IMR-90 (cell line): ENCODE measurements at regions not wholly inside any gene's neighbourhood (a gene's known extent, or its start where the extent isn't known, plus 50 kb on each side); places are given as distances from the start of the nearest gene placed in this dataset.

Experiments
- ATAC-seq: fragments of 200-7000 bp; cut with Tn5 transposase; 2 replicates; pipeline ENCODE4 v1.9.1; 2020; ENCODE audit warnings: low read depth, mild to moderate bottlenecking, moderate library complexity
- BruUV-seq: library from RNA; stranded (reverse); fragments of 400-500 nt; replicated peaks from 2 replicates; lab custom pipeline; 2021; lab: Mats Ljungman, UMichigan
- CTCF ChIA-PET: fragments of 300-600 bp; formaldehyde crosslinking; extraction: SDS; loops from one replicate; lab custom pipeline; 2021; ENCODE audit warnings: antibody characterized with exemption; lab: Yijun Ruan, JAX
- POLR2A ChIA-PET: fragments of 300-600 bp; sonication (Branson Sonifier 250); formaldehyde crosslinking; loops from one replicate; lab custom pipeline; 2022; ENCODE audit warnings: antibody characterized with exemption; ENCODE audit not compliant: unreplicated experiment; lab: Charles Lee
- DNase-seq: peaks from one replicate; pipeline ENCODE4 v3.0.0; 2013
- H2AFZ ChIP-seq: replicated peaks from 2 replicates; pipeline ENCODE3; 2013; ENCODE audit warnings: low read length, mild to moderate bottlenecking; ENCODE audit not compliant: poor library complexity
- H2AK5ac ChIP-seq: 2 replicates; pipeline ENCODE4 v1.6.1; 2013; ENCODE audit warnings: low read depth, low read length, inconsistent platforms
- H2AK9ac ChIP-seq: replicated peaks from 2 replicates; pipeline ENCODE3; 2013; ENCODE audit warnings: mild to moderate bottlenecking, low read depth, low read length, moderate library complexity; ENCODE audit not compliant: poor library complexity
- H2BK120ac ChIP-seq: 2 replicates; pipeline ENCODE4 v1.6.1; 2013; ENCODE audit warnings: low read depth, low read length, inconsistent platforms
- H2BK15ac ChIP-seq: 3 replicates; pipeline ENCODE4 v1.6.1; 2013; ENCODE audit warnings: low read depth, low read length, inconsistent platforms
- H2BK20ac ChIP-seq: 2 replicates; pipeline ENCODE4 v1.6.1; 2013; ENCODE audit warnings: low read depth, mild to moderate bottlenecking, inconsistent platforms, low read length, moderate library complexity
- H2BK5ac ChIP-seq: 2 replicates; pipeline ENCODE4 v1.6.1; 2013; ENCODE audit warnings: mild to moderate bottlenecking, low read depth, low read length, inconsistent platforms; ENCODE audit not compliant: poor library complexity, severe bottlenecking
- H3K14ac ChIP-seq: replicated peaks from 2 replicates; pipeline ENCODE4 v1.6.1; 2013; ENCODE audit warnings: low read depth, low read length, inconsistent platforms
- H3K18ac ChIP-seq: 2 replicates; pipeline ENCODE4 v1.6.1; 2013; ENCODE audit warnings: low read depth, low read length, control low read depth
- H3K23ac ChIP-seq: 2 replicates; pipeline ENCODE4 v1.6.1; 2013; ENCODE audit warnings: low read depth, low read length, inconsistent platforms
- H3K27ac ChIP-seq: 2 replicates; pipeline ENCODE4 v1.5.1; 2013; ENCODE audit warnings: mild to moderate bottlenecking, control low read depth, low read length; ENCODE audit not compliant: insufficient read depth
- H3K27me3 ChIP-seq: 2 replicates; pipeline ENCODE4 v1.6.1; 2013; ENCODE audit warnings: low read length; ENCODE audit not compliant: control insufficient read depth, insufficient read depth
- H3K36me3 ChIP-seq: 2 replicates; pipeline ENCODE4 v1.6.1; 2013; ENCODE audit warnings: low read length, mixed read lengths; ENCODE audit not compliant: control insufficient read depth, insufficient read depth
- H3K4ac ChIP-seq: 2 replicates; pipeline ENCODE4 v1.6.1; 2013; ENCODE audit warnings: low read depth, low read length, inconsistent platforms
- H3K4me1 ChIP-seq: 2 replicates; pipeline ENCODE4 v1.6.1; 2013; ENCODE audit warnings: low read length, mixed read lengths; ENCODE audit not compliant: control insufficient read depth, insufficient read depth
- H3K4me2 ChIP-seq: 2 replicates; pipeline ENCODE4 v1.6.1; 2013; ENCODE audit warnings: low read depth, mild to moderate bottlenecking, control low read depth, low read length, moderate library complexity
- H3K4me3 ChIP-seq: 2 replicates; pipeline ENCODE4 v1.5.1; 2013; ENCODE audit warnings: low read depth, mild to moderate bottlenecking, control low read depth, low read length, moderate library complexity; ENCODE audit not compliant: insufficient read depth
- H3K56ac ChIP-seq: 2 replicates; pipeline ENCODE4 v1.6.1; 2013; ENCODE audit warnings: low read length, inconsistent platforms; ENCODE audit not compliant: insufficient read depth; ENCODE audit errors: extremely low read depth
- H3K79me1 ChIP-seq, 2 experiments: 2 replicates each; pipeline ENCODE4 v1.6.1; 2013; ENCODE audit warnings: low read length in 2 of 2, inconsistent platforms in 1 of 2, low read depth in 1 of 2
- H3K9ac ChIP-seq: 2 replicates; pipeline ENCODE4 v1.6.1; 2013; ENCODE audit warnings: low read depth, low read length, control low read depth
- H3K9me1 ChIP-seq: 2 replicates; pipeline ENCODE4 v1.6.1; 2013; ENCODE audit warnings: low read length, inconsistent platforms; ENCODE audit not compliant: insufficient read depth
- H3K9me3 ChIP-seq: 2 replicates; pipeline ENCODE4 v1.6.1; 2013; ENCODE audit warnings: low read length; ENCODE audit not compliant: control insufficient read depth, insufficient read depth
- H4K20me1 ChIP-seq: 2 replicates; pipeline ENCODE4 v1.6.1; 2013; ENCODE audit warnings: low read length, inconsistent platforms; ENCODE audit not compliant: insufficient read depth
- H4K5ac ChIP-seq: 2 replicates; pipeline ENCODE4 v1.6.1; 2013; ENCODE audit warnings: mild to moderate bottlenecking, low read depth, low read length, control low read depth
- H4K8ac ChIP-seq, 2 experiments: 2 replicates each; pipeline ENCODE4 v1.6.1; 2013; ENCODE audit warnings: low read depth in 2 of 2, low read length in 2 of 2, control low read depth in 1 of 2, inconsistent platforms in 1 of 2
- H4K91ac ChIP-seq: 2 replicates; pipeline ENCODE4 v1.6.1; 2013; ENCODE audit warnings: low read depth, low read length, inconsistent platforms; ENCODE audit not compliant: insufficient read depth
- BHLHE40 ChIP-seq: fragments of 150-350 bp; IDR thresholded peaks from 2 replicates; pipeline ENCODE4 v1.6.1; 2016; ENCODE audit warnings: mild to moderate bottlenecking, low read depth, low read length
- MAFK ChIP-seq: IDR thresholded peaks from 2 replicates; pipeline ENCODE4 v1.6.1; 2012; ENCODE audit warnings: low read depth, low read length, improper control_type of control experiment
- MAZ ChIP-seq: IDR thresholded peaks from 2 replicates; pipeline ENCODE4 v1.6.1; 2012; ENCODE audit warnings: low read depth, mild to moderate bottlenecking, low read length, improper control_type of control experiment, moderate library complexity, borderline replicate concordance
- RAD21 ChIP-seq: IDR thresholded peaks from 2 replicates; pipeline ENCODE4 v1.6.1; 2012; ENCODE audit warnings: low read length, improper control_type of control experiment
- RFX5 ChIP-seq: IDR thresholded peaks from 2 replicates; pipeline ENCODE4 v1.8.0; 2012; ENCODE audit warnings: low read depth, mild to moderate bottlenecking, low read length, moderate library complexity
- WGBS, 2 experiments: methylation state at CpG; one replicate each; pipeline versions ENCODE4 v1.1.5 to v1.1.7; 2013; ENCODE audit warnings: missing lambda C conversion rate in 2 of 2; ENCODE audit not compliant: insufficient read length in 1 of 2; ENCODE audit errors: extremely low coverage in 2 of 2; 5-methylcytosine and 5-hydroxymethylcytosine counted together
- dilution Hi-C: fragments of 300-500 bp; cut with HindIII; formaldehyde crosslinking; loops from one replicate; pipeline ENCODE4 v1.14.3; 2018; ENCODE audit warnings: low sequenced_read_pairs; ENCODE audit not compliant: unreplicated experiment
- in situ Hi-C: fragments of 300-500 bp; cut with MboI; formaldehyde crosslinking; loops from 3 replicates; pipeline ENCODE4 v1.14.3; 2019; ENCODE audit warnings: low sequenced_read_pairs, inconsistent platforms, mixed read lengths
- intact Hi-C: fragments of 100-400 bp; cut with micrococcal nuclease; formaldehyde crosslinking; loops from 2 replicates; pipeline ENCODE4 v1.10.0; 2022
- TF ChIP-seq, protein P1 (sequence below): fragments of 150-350 bp; IDR thresholded peaks from 2 replicates; pipeline ENCODE4 v1.6.1; 2016; ENCODE audit warnings: low read depth, mild to moderate bottlenecking, low read length, moderate library complexity, borderline replicate concordance
- TF ChIP-seq, protein P2 (sequence below): conservative IDR thresholded peaks from 2 replicates; pipeline ENCODE4 v1.5.1; 2012; ENCODE audit warnings: mild to moderate bottlenecking, low read depth, low read length, improper control_type of control experiment
- TF ChIP-seq, protein P3 (sequence below): fragments of 150-350 bp; IDR thresholded peaks from 2 replicates; pipeline ENCODE4 v1.6.1; 2017; ENCODE audit warnings: mild to moderate bottlenecking, antibody characterized with exemption, low read length, low read depth

DNA sequence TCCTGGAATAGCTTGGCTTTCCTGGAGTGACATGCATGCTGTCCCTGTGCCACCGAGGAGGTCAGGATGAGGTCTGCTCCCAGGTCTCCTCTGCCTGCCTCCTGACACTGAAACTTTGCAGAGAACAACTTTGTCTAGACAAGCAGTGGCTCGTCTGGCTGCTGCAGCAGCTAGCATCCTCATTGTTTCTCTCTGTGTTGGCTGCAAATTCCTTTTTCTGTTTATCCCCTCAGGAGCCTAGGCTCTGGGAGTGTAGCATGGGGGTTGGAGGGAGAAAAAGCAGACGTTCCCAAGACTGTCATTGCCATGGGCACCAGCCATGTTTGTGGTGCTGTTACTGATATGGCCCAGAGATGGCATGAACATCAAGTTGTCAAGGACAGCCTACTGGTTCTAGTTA lies 208.7 kb upstream of the LRIG1 start:
- no peak overlapping the region for H4K5ac ChIP-seq
- H3K18ac ChIP-seq, result no peak overlapping the region
- no peaks in the 10 kb centered on the region for H3K4me1 ChIP-seq
- no peak overlapping the region for H4K8ac ChIP-seq
- no peak overlapping the region for H3K9ac ChIP-seq
- H3K14ac ChIP-seq, result no peak overlapping the region
- CTCF ChIA-PET, result no interaction called here
- dilution Hi-C loops, result no loop called here
- H2BK5ac ChIP-seq, result no peak overlapping the region
- H3K23ac ChIP-seq, result no peak overlapping the region
- intact Hi-C loops, result no loop called here
- 80% methylated on average over 1 of the region's 3 CpGs; no CpG with 5 or more reads in 1 of the 2 experiments for WGBS, 2 experiments
- H2AK9ac ChIP-seq, result no peak overlapping the region
- no peak overlapping the region for H3K27ac ChIP-seq
- no peaks in the 10 kb centered on the region for H3K27me3 ChIP-seq
- no peak overlapping the region for H2BK120ac ChIP-seq
- no peak overlapping the region for H3K4me3 ChIP-seq
- no peak for ATAC-seq
- H3K56ac ChIP-seq, result no peak overlapping the region
- no peak overlapping the region for H4K91ac ChIP-seq
- no peak overlapping the region for H2BK20ac ChIP-seq
- in situ Hi-C loops, result no loop called here
- no peak for DNase-seq
- H2BK15ac ChIP-seq, result no peak overlapping the region
- H3K4ac ChIP-seq, result no peak overlapping the region
- no peaks in the 10 kb centered on the region for H4K20me1 ChIP-seq
- POLR2A ChIA-PET, result no interaction called here
- no peaks in the 10 kb centered on the region for H3K9me1 ChIP-seq
- no peaks in the 10 kb centered on the region for H3K79me1 ChIP-seq
- TF ChIP-seq, protein P1, sequence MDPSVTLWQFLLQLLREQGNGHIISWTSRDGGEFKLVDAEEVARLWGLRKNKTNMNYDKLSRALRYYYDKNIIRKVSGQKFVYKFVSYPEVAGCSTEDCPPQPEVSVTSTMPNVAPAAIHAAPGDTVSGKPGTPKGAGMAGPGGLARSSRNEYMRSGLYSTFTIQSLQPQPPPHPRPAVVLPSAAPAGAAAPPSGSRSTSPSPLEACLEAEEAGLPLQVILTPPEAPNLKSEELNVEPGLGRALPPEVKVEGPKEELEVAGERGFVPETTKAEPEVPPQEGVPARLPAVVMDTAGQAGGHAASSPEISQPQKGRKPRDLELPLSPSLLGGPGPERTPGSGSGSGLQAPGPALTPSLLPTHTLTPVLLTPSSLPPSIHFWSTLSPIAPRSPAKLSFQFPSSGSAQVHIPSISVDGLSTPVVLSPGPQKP, result no peak
- TF ChIP-seq MAFK (no peak), RAD21 (no peak), RFX5 (no peak), BHLHE40 (no peak), MAZ (no peak)
- TF ChIP-seq, protein P2, sequence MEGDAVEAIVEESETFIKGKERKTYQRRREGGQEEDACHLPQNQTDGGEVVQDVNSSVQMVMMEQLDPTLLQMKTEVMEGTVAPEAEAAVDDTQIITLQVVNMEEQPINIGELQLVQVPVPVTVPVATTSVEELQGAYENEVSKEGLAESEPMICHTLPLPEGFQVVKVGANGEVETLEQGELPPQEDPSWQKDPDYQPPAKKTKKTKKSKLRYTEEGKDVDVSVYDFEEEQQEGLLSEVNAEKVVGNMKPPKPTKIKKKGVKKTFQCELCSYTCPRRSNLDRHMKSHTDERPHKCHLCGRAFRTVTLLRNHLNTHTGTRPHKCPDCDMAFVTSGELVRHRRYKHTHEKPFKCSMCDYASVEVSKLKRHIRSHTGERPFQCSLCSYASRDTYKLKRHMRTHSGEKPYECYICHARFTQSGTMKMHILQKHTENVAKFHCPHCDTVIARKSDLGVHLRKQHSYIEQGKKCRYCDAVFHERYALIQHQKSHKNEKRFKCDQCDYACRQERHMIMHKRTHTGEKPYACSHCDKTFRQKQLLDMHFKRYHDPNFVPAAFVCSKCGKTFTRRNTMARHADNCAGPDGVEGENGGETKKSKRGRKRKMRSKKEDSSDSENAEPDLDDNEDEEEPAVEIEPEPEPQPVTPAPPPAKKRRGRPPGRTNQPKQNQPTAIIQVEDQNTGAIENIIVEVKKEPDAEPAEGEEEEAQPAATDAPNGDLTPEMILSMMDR, result no peak
- TF ChIP-seq, protein P3, sequence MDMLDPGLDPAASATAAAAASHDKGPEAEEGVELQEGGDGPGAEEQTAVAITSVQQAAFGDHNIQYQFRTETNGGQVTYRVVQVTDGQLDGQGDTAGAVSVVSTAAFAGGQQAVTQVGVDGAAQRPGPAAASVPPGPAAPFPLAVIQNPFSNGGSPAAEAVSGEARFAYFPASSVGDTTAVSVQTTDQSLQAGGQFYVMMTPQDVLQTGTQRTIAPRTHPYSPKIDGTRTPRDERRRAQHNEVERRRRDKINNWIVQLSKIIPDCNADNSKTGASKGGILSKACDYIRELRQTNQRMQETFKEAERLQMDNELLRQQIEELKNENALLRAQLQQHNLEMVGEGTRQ, result no peak
- no peaks in the 10 kb centered on the region for H3K36me3 ChIP-seq
- no peak overlapping the region for H3K4me2 ChIP-seq
- no peak overlapping the region; the same call in 1 of the 2 replicates for H2AK5ac ChIP-seq
- no peaks in the 10 kb centered on the region for H3K9me3 ChIP-seq
- H2AFZ ChIP-seq, result no peak overlapping the region
- BruUV-seq, result no TSS peak
